ENCODE measurements at regions not wholly inside any gene's neighbourhood (a gene's known extent, or its start where the extent isn't known, plus 50 kb on each side); places are given as distances from the start of the nearest gene placed in this dataset.

DNA sequence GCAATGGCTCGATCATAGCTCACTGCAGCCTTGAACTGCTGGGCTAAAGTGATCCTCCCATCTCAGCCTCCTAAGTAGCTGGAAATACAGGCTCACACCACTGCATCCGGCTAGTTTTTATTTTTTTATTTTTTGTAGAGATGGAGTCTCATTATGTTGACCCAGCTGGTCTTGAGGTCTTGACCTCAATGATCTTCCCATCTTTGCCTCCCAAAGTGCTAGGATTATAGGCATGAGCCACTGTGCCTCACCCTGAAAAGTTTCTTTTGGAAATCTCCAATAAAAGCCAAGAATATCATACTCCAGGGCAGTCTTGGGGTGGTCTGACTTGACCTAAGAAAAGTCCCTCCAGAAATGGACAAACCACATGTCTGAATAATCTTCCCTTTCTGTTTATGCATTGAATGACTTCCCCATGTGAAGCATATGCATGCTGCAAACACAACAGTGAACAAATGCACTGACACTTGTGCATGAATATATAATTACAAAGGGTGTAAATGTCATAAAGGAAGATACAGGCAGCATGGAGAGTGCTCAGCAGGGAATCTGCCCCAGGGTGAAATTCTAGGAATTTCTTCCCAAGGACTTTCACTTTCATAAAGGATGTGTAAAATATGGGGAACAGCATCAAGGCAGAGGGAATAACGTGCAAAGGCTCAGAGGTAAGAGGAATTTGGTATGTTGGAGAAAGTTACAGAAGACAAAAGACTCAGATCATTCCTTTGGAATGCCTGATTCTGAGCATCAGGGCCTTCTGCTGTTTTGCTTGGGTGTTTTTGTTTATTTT, 142.4 kb upstream of the LYZL1 start:
- WGBS, 2 donors = 81 to 84% methylated on average over 3 of the region's 3 CpGs
- intact Hi-C loops (cut with DNase I; ENCODE audit: low total_unique reads) = no loop called here
- no peak overlapping the region for H3K4me3 ChIP-seq (ENCODE audit: low read depth, poor library complexity, severe bottlenecking)
- TF ChIP-seq, protein P1, sequence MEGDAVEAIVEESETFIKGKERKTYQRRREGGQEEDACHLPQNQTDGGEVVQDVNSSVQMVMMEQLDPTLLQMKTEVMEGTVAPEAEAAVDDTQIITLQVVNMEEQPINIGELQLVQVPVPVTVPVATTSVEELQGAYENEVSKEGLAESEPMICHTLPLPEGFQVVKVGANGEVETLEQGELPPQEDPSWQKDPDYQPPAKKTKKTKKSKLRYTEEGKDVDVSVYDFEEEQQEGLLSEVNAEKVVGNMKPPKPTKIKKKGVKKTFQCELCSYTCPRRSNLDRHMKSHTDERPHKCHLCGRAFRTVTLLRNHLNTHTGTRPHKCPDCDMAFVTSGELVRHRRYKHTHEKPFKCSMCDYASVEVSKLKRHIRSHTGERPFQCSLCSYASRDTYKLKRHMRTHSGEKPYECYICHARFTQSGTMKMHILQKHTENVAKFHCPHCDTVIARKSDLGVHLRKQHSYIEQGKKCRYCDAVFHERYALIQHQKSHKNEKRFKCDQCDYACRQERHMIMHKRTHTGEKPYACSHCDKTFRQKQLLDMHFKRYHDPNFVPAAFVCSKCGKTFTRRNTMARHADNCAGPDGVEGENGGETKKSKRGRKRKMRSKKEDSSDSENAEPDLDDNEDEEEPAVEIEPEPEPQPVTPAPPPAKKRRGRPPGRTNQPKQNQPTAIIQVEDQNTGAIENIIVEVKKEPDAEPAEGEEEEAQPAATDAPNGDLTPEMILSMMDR (IDR thresholded peaks at IDR 0.05) = no peak
- TF ChIP-seq POLR2A (IDR thresholded peaks at IDR 0.05) = no peak
- no peak for DNase-seq (ENCODE audit: low spot score in 2 of 2)

DNA sequence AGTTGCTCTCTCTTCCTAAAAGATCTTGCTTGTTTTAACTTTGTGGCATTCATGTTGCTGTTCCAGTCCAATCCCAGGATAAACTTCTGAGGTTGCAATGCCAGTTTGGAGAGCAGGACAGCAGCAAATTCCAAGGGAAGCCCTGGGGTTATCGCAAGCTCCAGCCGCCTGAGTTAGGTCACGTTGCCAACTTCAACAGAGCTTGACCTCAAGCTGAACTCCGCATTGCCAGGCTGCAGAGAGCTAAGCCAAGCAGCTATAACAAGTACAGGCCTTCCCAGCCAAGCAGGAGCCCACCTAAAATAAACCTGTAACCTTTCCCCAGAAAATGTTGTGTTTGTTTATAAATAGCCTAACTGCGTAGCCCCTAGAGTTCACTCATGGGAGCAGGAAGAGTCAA, 138.9 kb upstream of the LYZL1 start:
- H3K4me3 ChIP-seq (ENCODE audit: low read depth, poor library complexity, severe bottlenecking) = no peak overlapping the region
- TF ChIP-seq POLR2A (IDR thresholded peaks at IDR 0.05) = no peak
- DNase-seq (ENCODE audit: low spot score in 2 of 2) = no peak
- WGBS, 2 donors = 60 to 67% methylated on average over 5 of the region's 5 CpGs
- intact Hi-C loops (cut with DNase I; ENCODE audit: low total_unique reads) = no loop called here

DNA sequence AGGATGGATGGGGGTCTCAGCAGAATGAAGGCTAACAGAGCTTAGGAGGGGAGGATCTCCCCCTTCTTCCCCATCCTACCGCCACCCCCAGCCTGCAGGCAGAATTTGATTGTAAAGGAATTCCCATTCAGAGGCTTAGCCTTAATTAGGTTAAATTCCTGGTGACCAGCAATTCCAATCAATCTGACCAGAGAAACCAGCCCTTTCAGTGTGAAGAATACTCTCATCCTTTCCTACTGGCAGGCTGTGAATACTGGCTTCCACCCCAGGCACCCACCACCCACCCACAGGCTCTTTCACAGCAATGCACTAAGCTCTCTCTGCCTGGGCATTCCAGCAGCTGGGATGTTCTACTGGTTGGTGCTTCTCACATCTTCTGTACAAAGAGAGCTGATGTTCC, 137.9 kb upstream of the LYZL1 start:
- H3K4me3 ChIP-seq (ENCODE audit: low read depth, poor library complexity, severe bottlenecking) = no peak overlapping the region
- DNase-seq (ENCODE audit: low spot score in 2 of 2) = no peak
- no peak for TF ChIP-seq POLR2A (IDR thresholded peaks at IDR 0.05)
- TF ChIP-seq, protein P1 (IDR thresholded peaks at IDR 0.05) = no peak
- WGBS, 2 donors = 82 to 86% methylated on average over 1 of the region's 1 CpG
- intact Hi-C loops (cut with DNase I; ENCODE audit: low total_unique reads) = no loop called here

DNA sequence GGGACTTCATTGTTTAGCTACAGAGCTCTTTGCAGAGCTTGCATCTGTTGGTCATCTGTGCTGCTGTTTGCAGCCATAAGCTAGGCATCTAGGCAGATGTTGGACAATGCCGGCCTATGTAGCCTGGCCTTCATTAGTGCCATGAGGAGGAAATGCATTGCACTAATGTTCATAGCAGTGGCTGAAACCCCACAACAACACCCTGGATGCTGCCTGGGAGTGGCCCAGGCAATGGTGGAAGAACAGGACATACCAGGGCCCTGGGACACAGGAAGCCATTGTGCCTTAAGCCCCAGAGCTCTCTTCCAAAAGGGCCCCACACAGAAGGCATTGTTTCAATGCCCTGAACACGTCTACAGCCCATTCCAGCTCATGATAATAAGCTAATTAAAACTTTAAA, 131.5 kb upstream of the LYZL1 start:
- intact Hi-C loops (cut with DNase I; ENCODE audit: low total_unique reads) = no loop called here
- 63 to 65% methylated on average over 2 of the region's 2 CpGs for WGBS, 2 donors
- no peak for TF ChIP-seq POLR2A (IDR thresholded peaks at IDR 0.05)
- TF ChIP-seq, protein P1 (IDR thresholded peaks at IDR 0.05) = no peak
- DNase-seq (ENCODE audit: low spot score in 2 of 2) = no peak
- no peak overlapping the region for H3K4me3 ChIP-seq (ENCODE audit: low read depth, poor library complexity, severe bottlenecking)

DNA sequence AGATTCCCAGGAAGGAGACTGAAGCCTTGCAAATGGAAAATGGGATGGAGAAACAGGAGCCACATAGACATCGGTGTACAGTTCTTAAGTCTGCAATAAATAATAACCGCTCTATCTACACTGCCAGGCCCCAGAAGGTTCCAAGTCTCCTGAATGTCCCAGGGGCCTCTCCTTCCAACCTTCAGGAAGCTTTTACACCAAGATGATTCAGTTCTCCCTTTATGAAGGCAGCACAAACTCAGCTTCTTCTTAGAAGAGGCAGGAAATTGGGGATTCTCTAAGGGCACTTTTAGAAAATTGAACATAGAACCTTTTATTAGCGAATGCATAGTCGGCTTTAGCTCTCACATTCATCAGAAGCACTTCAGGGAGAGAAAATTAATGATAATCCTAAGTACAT, 130.8 kb upstream of the LYZL1 start:
- H3K4me3 ChIP-seq (ENCODE audit: low read depth, poor library complexity, severe bottlenecking) = no peak overlapping the region
- no peak for TF ChIP-seq POLR2A (IDR thresholded peaks at IDR 0.05)
- TF ChIP-seq, protein P1 (IDR thresholded peaks at IDR 0.05) = no peak
- no peak for DNase-seq (ENCODE audit: low spot score in 2 of 2)
- WGBS, 2 donors = 86 to 90% methylated on average over 4 of the region's 4 CpGs
- intact Hi-C loops (cut with DNase I; ENCODE audit: low total_unique reads) = no loop called here

DNA sequence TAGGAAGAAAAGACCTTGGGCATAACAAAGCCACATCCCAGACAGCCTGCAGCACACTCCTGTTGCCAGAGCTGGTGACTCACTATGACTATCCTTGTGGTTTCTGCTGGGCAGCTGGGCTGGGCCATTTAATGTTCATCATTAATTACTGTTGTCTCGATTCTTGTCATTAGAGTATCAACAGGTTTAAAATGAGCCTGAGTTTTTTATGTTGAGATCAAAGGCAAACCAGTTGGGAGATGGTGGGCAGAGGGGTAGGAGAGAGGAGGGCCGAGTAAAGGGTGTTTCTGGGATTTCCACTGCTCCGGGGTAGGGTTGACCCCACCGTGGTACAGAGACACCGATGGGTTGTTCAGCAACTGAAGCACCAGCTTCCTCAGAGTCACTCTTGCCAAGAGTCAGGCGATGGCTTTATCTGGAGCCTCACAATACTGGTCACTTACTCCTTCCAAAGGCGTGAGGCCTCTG, 128.7 kb upstream of the LYZL1 start:
- intact Hi-C loops (cut with DNase I; ENCODE audit: low total_unique reads) = no loop called here
- TF ChIP-seq, protein P1 (IDR thresholded peaks at IDR 0.05) = no peak
- TF ChIP-seq POLR2A (IDR thresholded peaks at IDR 0.05) = no peak

More for the DNA sequence above, 128.7 kb upstream of the LYZL1 start:
- H3K4me3 ChIP-seq (ENCODE audit: low read depth, poor library complexity, severe bottlenecking) = no peak overlapping the region
- 81 to 82% methylated on average over 6 to 7 of the region's 7 CpGs for WGBS, 2 donors
- DNase-seq (ENCODE audit: low spot score in 2 of 2) = no peak

Measured in lower leg skin (tissue), 4 donors.